GM12878 (cell line): ENCODE measurements at regions not wholly inside any gene's neighbourhood (a gene's known extent, or its start where the extent isn't known, plus 50 kb on each side); places are given as distances from the start of the nearest gene placed in this dataset.

ENCODE experiments used
- ATAC-seq: fragments of 200-7000 bp; cut with Tn5 transposase; 3 replicates; pipeline ENCODE4 v1.9.1; 2020; ENCODE audit warnings: mild to moderate bottlenecking, moderate library complexity
- BruUV-seq: library from RNA; stranded (reverse); fragments of 400-500 nt; replicated peaks from 2 replicates; lab custom pipeline; 2021; lab: Mats Ljungman, UMichigan
- CTCF ChIA-PET: fragments of 300-600 bp; sonication (Branson Sonifier 250); formaldehyde crosslinking; extraction: SDS; loops from one replicate; lab custom pipeline; 2021; ENCODE audit warnings: inconsistent platforms; lab: Yijun Ruan, JAX
- POLR2A ChIA-PET: fragments of 350-600 bp; formaldehyde crosslinking; extraction: SDS; loops from one replicate; lab custom pipeline; 2021; ENCODE audit warnings: inconsistent platforms; lab: Charles Lee
- RAD21 ChIA-PET: fragments of 300-600 bp; sonication (Branson Sonifier 250); formaldehyde crosslinking; loops from one replicate; lab custom pipeline; 2023; ENCODE audit warnings: antibody characterized with exemption; ENCODE audit not compliant: unreplicated experiment; lab: Charles Lee
- SMC1A ChIA-PET: fragments of 300-600 bp; sonication (Branson Sonifier 250); formaldehyde crosslinking; loops from one replicate; lab custom pipeline; 2023; ENCODE audit not compliant: unreplicated experiment, uncharacterized antibody; lab: Charles Lee
- DNase-seq: peaks from one replicate; pipeline ENCODE4 v3.0.0-alpha.2; 2011; ENCODE audit warnings: low read depth, low spot score
- FAIRE-seq: peaks from 3 replicates; lab custom pipeline; 2011; peaks lifted over from hg19 to GRCh38; lab: Jason Lieb, UNC
- H2AFZ ChIP-seq: 2 replicates; pipeline ENCODE4 v1.6.0; 2011; ENCODE audit warnings: low read depth, low read length, control low read depth; ENCODE audit not compliant: control insufficient read depth
- H3K27ac ChIP-seq: 2 replicates; pipeline ENCODE4 v1.5.1; 2011; ENCODE audit warnings: control low read depth; ENCODE audit not compliant: control insufficient read depth, insufficient read depth
- H3K27me3 ChIP-seq, 2 experiments: replicated peaks in 1 of 2; 2 replicates each; pipeline versions ENCODE4 v1.6.0 to v1.6.1; 2011; ENCODE audit warnings: low read length in 1 of 2; ENCODE audit not compliant: control insufficient read depth in 2 of 2, insufficient read depth in 2 of 2
- H3K36me3 ChIP-seq, 2 experiments: 2 replicates each; pipeline ENCODE4 v1.5.1; 2011; ENCODE audit warnings: low read length in 1 of 2; ENCODE audit not compliant: control insufficient read depth in 2 of 2, insufficient read depth in 2 of 2
- H3K4me1 ChIP-seq: 2 replicates; pipeline ENCODE4 v1.6.1; 2011; ENCODE audit warnings: mild to moderate bottlenecking, low read length, moderate library complexity, mixed read lengths; ENCODE audit not compliant: control insufficient read depth, insufficient read depth
- H3K4me2 ChIP-seq: 2 replicates; pipeline ENCODE4 v1.6.0; 2011; ENCODE audit warnings: control low read depth; ENCODE audit not compliant: control insufficient read depth, insufficient read depth
- H3K4me3 ChIP-seq: fragments of 200-600 bp; sonication (generic); 2 replicates; pipeline ENCODE4 v1.5.1; 2016
- H3K79me2 ChIP-seq: 2 replicates; pipeline ENCODE4 v1.6.0; 2011; ENCODE audit warnings: low read length; ENCODE audit not compliant: control insufficient read depth, insufficient read depth
- H3K9ac ChIP-seq: 2 replicates; pipeline ENCODE4 v1.8.0; 2011; ENCODE audit warnings: low read length, control low read depth, mixed read lengths; ENCODE audit not compliant: control insufficient read depth, insufficient read depth
- H3K9me3 ChIP-seq: replicated peaks from 3 replicates; pipeline ENCODE4 v1.5.1; 2011; ENCODE audit warnings: mild to moderate bottlenecking, low read length; ENCODE audit not compliant: control insufficient read depth, insufficient read depth
- H4K20me1 ChIP-seq: 2 replicates; pipeline ENCODE4 v1.6.0; 2011; ENCODE audit not compliant: control insufficient read depth, insufficient read depth
- BRCA1 ChIP-seq: IDR thresholded peaks from 2 replicates; pipeline ENCODE4 v1.6.1; 2011; ENCODE audit warnings: low read depth, low read length, improper control_type of control experiment
- CBFB ChIP-seq: IDR thresholded peaks from 2 replicates; pipeline ENCODE4 v1.6.1; 2016; ENCODE audit warnings: antibody characterized with exemption, low read depth
- CREM ChIP-seq: IDR thresholded peaks from 2 replicates; pipeline ENCODE4 v1.6.1; 2014; ENCODE audit warnings: antibody characterized with exemption, low read depth
- ETV6 ChIP-seq, 2 experiments: fragments of 450-650 bp in 1 of 2; IDR thresholded peaks in 1 of 2; conservative IDR thresholded peaks in 1 of 2; 2 replicates each; pipeline ENCODE4 v1.6.1; 2014; ENCODE audit warnings: antibody characterized with exemption in 1 of 2, borderline replicate concordance in 1 of 2, low read depth in 1 of 2, mild to moderate bottlenecking in 1 of 2, moderate library complexity in 1 of 2
- EZH2 ChIP-seq: IDR thresholded peaks from 2 replicates; pipeline ENCODE4 v1.6.1; 2012; ENCODE audit warnings: low read depth, mild to moderate bottlenecking, control low read depth, inconsistent platforms, low read length, borderline replicate concordance; ENCODE audit not compliant: control insufficient read depth
- GATAD2B ChIP-seq: fragments of 450-650 bp; conservative IDR thresholded peaks from 2 replicates; pipeline ENCODE4 v1.6.1; 2017; ENCODE audit warnings: low read depth, mild to moderate bottlenecking, moderate library complexity
- JUND ChIP-seq: IDR thresholded peaks from 2 replicates; pipeline ENCODE4 v1.6.1; 2012; ENCODE audit warnings: low read depth, mild to moderate bottlenecking, low read length, improper control_type of control experiment, moderate library complexity
- POLR2A ChIP-seq: IDR thresholded peaks from 2 replicates; pipeline ENCODE4 v1.6.1; 2011; ENCODE audit warnings: low read depth, mild to moderate bottlenecking, low read length
- RAD21 ChIP-seq: IDR thresholded peaks from 2 replicates; pipeline ENCODE4 v1.6.1; 2011; ENCODE audit warnings: mild to moderate bottlenecking, low read depth, low read length, moderate library complexity; ENCODE audit not compliant: insufficient read depth
- RCOR1 ChIP-seq: conservative IDR thresholded peaks from 2 replicates; pipeline ENCODE4 v1.6.1; 2012; ENCODE audit warnings: low read depth, low read length, improper control_type of control experiment
- SMAD5 ChIP-seq: IDR thresholded peaks from 2 replicates; pipeline ENCODE4 v1.6.1; 2016; ENCODE audit warnings: antibody characterized with exemption, low read depth
- SP1 ChIP-seq: IDR thresholded peaks from one replicate; pipeline ENCODE4 v1.6.1; 2011; ENCODE audit warnings: low read depth, low read length
- TARDBP ChIP-seq: IDR thresholded peaks from 2 replicates; pipeline ENCODE4 v1.6.1; 2016; ENCODE audit warnings: borderline replicate concordance
- WRNIP1 ChIP-seq: IDR thresholded peaks from 2 replicates; pipeline ENCODE4 v1.6.1; 2011; ENCODE audit warnings: low read depth, low read length, improper control_type of control experiment, borderline replicate concordance
- ZSCAN29 ChIP-seq: fragments of 450-650 bp; IDR thresholded peaks from 2 replicates; pipeline ENCODE4 v1.6.1; 2017; ENCODE audit warnings: mild to moderate bottlenecking, moderate library complexity
- WGBS: methylation state at CpG from one replicate; pipeline ENCODE4 v1.1.6; 2016; ENCODE audit warnings: low lambda C conversion rate; ENCODE audit not compliant: insufficient replicate concordance, insufficient coverage; ENCODE audit errors: missing lambda C conversion rate; 5-methylcytosine and 5-hydroxymethylcytosine counted together
- in situ Hi-C: fragments of 300-500 bp; cut with MboI; formaldehyde crosslinking; loops from 9 replicates; pipeline ENCODE4 v1.14.3; 2018; ENCODE audit warnings: mixed read lengths
- intact Hi-C: fragments of 100-400 bp; cut with micrococcal nuclease; formaldehyde crosslinking; loops from one replicate; pipeline ENCODE4 v1.14.2; 2022; ENCODE audit not compliant: unreplicated experiment
- TF ChIP-seq, protein P1 (sequence below): IDR thresholded peaks from 2 replicates; pipeline ENCODE4 v1.6.1; 2011; ENCODE audit warnings: low read depth, mild to moderate bottlenecking, low read length, moderate library complexity, borderline replicate concordance; ENCODE audit errors: extremely low read depth
- TF ChIP-seq, protein P2 (sequence below): fragments of 450-650 bp; IDR thresholded peaks from 2 replicates; pipeline ENCODE4 v1.6.1; 2016; ENCODE audit warnings: mild to moderate bottlenecking, moderate library complexity, borderline replicate concordance

DNA sequence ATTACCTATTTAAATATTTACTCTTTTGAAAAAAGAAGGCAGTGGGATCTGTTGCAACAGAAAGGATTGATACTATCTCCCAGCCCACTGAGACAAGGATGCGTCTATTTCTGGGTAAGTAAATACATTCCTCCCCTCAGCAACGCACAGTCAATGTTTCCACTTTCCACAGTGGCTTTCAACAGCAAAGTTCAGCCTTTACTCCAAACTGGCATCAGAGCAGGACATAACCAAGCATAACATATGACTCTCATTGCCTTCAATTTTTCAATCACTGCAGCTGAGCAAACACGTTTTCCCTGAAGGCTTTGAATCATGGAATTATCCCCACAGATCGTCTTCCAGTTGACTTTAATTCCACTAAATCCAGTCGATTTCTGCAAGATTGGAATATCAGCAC is 160.3 kb upstream of the FRG1 start:
- no peak overlapping the region for H3K27ac ChIP-seq
- no peaks in the 10 kb centered on the region for H4K20me1 ChIP-seq
- POLR2A ChIA-PET: no interaction called here
- no peak overlapping the region for H3K4me2 ChIP-seq
- no peak overlapping the region for H3K9ac ChIP-seq
- CTCF ChIA-PET: interaction anchor here (0.7 kb wide), 1 partner anchor 22 kb away, joined by 3 read pairs; no protein-coding TSS in a partner anchor
- no peak for TF ChIP-seq TARDBP
- no peak for TF ChIP-seq JUND
- no peak for TF ChIP-seq RCOR1
- no peak for TF ChIP-seq ZSCAN29
- TF ChIP-seq CREM: no peak
- TF ChIP-seq GATAD2B: no peak
- TF ChIP-seq CBFB: no peak
- no peak for TF ChIP-seq EZH2
- no peak for TF ChIP-seq SP1
- no peak for TF ChIP-seq POLR2A
- TF ChIP-seq BRCA1: no peak
- ATAC-seq: no peak
- H3K4me3 ChIP-seq: no peak overlapping the region
- no peaks in the 10 kb centered on the region for H3K27me3 ChIP-seq
- RAD21 ChIA-PET: no interaction called here
- no peaks in the 10 kb centered on the region for H3K36me3 ChIP-seq
- WGBS: 2% methylated on average over 5 of the region's 5 CpGs
- H3K4me1 ChIP-seq: no peaks in the 10 kb centered on the region
- SMC1A ChIA-PET: no interaction called here
- no peak for FAIRE-seq
- DNase-seq: no peak
- in situ Hi-C loops: no loop called here
- H3K9me3 ChIP-seq: no peaks in the 10 kb centered on the region
- intact Hi-C loops: no loop called here
- no peaks in the 10 kb centered on the region for H3K79me2 ChIP-seq
- BruUV-seq: no TSS peak
- no peak overlapping the region for H2AFZ ChIP-seq

DNA sequence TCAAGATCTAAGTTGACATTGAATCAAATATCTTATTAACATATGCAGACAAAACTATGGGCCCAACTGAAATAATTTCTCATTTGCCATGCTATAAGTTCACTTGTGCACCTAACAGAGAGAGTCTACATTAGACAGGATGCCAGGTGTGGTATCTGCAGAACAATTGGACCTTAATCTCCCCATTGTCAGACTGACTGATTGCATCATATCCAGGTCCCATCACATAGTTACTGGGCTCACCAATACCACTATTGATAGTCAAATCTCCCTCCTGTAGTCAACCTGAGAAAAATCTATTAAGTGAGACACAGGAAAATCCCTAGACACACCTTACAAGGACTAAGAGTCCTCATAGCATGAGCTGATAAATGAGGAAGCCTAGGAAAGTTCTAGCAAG is 156.0 kb upstream of the FRG1 start:
- H3K27ac ChIP-seq: no peak overlapping the region
- no TSS peak for BruUV-seq
- no peaks in the 10 kb centered on the region for H3K4me1 ChIP-seq
- ATAC-seq (no peak), DNase-seq (no peak), FAIRE-seq (no peak)
- no peak overlapping the region for H3K4me2 ChIP-seq
- RAD21 ChIA-PET: no interaction called here
- no peaks in the 10 kb centered on the region; the same call in 2 of the 3 replicates for H3K9me3 ChIP-seq
- SMC1A ChIA-PET: interaction anchor here (1.5 kb wide), 1 partner anchor 8 kb away, joined by 4 read pairs; no protein-coding TSS in a partner anchor
- no peaks in the 10 kb centered on the region for H3K36me3 ChIP-seq
- POLR2A ChIA-PET: no interaction called here
- no peaks in the 10 kb centered on the region for H3K79me2 ChIP-seq
- in situ Hi-C loops (no loop called here), intact Hi-C loops (no loop called here)
- H3K9ac ChIP-seq: no peak overlapping the region
- H4K20me1 ChIP-seq: no peaks in the 10 kb centered on the region
- no peak overlapping the region for H3K4me3 ChIP-seq
- no peaks in the 10 kb centered on the region for H3K27me3 ChIP-seq
- CTCF ChIA-PET: interaction anchor here (3.4 kb wide), 1 partner anchor 10 kb away, joined by 17 read pairs; no protein-coding TSS in a partner anchor
- H2AFZ ChIP-seq: no peak overlapping the region
- TF ChIP-seq, protein P1, sequence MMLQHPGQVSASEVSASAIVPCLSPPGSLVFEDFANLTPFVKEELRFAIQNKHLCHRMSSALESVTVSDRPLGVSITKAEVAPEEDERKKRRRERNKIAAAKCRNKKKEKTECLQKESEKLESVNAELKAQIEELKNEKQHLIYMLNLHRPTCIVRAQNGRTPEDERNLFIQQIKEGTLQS: no peak
- TF ChIP-seq RAD21 (no peak), SMAD5 (no peak), ETV6 (conservative IDR thresholded peaks at IDR 0.05 in 1 of 2, IDR thresholded peaks at IDR 0.05 in 1 of 2; ENCODE audit: borderline replicate concordance in 1 of 2, low read depth in 1 of 2) (no peak), WRNIP1 (no peak)
- TF ChIP-seq, protein P2, sequence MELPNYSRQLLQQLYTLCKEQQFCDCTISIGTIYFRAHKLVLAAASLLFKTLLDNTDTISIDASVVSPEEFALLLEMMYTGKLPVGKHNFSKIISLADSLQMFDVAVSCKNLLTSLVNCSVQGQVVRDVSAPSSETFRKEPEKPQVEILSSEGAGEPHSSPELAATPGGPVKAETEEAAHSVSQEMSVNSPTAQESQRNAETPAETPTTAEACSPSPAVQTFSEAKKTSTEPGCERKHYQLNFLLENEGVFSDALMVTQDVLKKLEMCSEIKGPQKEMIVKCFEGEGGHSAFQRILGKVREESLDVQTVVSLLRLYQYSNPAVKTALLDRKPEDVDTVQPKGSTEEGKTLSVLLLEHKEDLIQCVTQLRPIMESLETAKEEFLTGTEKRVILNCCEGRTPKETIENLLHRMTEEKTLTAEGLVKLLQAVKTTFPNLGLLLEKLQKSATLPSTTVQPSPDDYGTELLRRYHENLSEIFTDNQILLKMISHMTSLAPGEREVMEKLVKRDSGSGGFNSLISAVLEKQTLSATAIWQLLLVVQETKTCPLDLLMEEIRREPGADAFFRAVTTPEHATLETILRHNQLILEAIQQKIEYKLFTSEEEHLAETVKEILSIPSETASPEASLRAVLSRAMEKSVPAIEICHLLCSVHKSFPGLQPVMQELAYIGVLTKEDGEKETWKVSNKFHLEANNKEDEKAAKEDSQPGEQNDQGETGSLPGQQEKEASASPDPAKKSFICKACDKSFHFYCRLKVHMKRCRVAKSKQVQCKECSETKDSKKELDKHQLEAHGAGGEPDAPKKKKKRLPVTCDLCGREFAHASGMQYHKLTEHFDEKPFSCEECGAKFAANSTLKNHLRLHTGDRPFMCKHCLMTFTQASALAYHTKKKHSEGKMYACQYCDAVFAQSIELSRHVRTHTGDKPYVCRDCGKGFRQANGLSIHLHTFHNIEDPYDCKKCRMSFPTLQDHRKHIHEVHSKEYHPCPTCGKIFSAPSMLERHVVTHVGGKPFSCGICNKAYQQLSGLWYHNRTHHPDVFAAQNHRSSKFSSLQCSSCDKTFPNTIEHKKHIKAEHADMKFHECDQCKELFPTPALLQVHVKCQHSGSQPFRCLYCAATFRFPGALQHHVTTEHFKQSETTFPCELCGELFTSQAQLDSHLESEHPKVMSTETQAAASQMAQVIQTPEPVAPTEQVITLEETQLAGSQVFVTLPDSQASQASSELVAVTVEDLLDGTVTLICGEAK: no peak
